Endothelial cell of umbilical vein (primary cell): ENCODE measurements at regions not wholly inside any gene's neighbourhood (a gene's known extent, or its start where the extent isn't known, plus 50 kb on each side); places are given as distances from the start of the nearest gene placed in this dataset.

Experiments
- BruUV-seq: library from RNA; stranded (reverse); fragments of 400-500 nt; replicated peaks from 2 replicates; lab custom pipeline; 2021; lab: Mats Ljungman, UMichigan
- CTCF ChIA-PET: fragments of 300-600, 350-600 bp; sonication (Branson Sonifier 250); formaldehyde crosslinking; loops from one replicate; lab custom pipeline; 2021; ENCODE audit warnings: antibody characterized with exemption, inconsistent platforms; lab: Charles Lee
- POLR2A ChIA-PET: fragments of 300-600, 350-600 bp; sonication (Branson Sonifier 250); formaldehyde crosslinking; loops from one replicate; lab custom pipeline; 2021; ENCODE audit warnings: antibody characterized with exemption, inconsistent platforms; lab: Charles Lee
- DNase-seq: peaks from one replicate; pipeline ENCODE4 v3.0.0-alpha.2; 2011; ENCODE audit warnings: low read depth, low spot score
- FAIRE-seq: peaks from 2 replicates; lab custom pipeline; 2011; peaks lifted over from hg19 to GRCh38; lab: Jason Lieb, UNC
- H2AFZ ChIP-seq: 2 replicates; pipeline ENCODE4 v1.6.0; 2012; ENCODE audit warnings: low read depth, low read length, control low read depth, inconsistent platforms
- H3K27ac ChIP-seq: 2 replicates; pipeline ENCODE4 v1.5.1; 2011; ENCODE audit warnings: low read depth, mild to moderate bottlenecking, control low read depth, low read length, moderate library complexity; ENCODE audit not compliant: insufficient read depth
- H3K27me3 ChIP-seq, 2 experiments: 2 replicates each; pipeline versions ENCODE4 v1.6.0 to v1.6.1; 2011; ENCODE audit warnings: low read length in 2 of 2, mixed read lengths in 1 of 2; ENCODE audit not compliant: control insufficient read depth in 2 of 2, insufficient read depth in 2 of 2
- H3K36me3 ChIP-seq, 2 experiments: 2 replicates in 1 of 2; 3 replicates in 1 of 2; pipeline ENCODE4 v1.5.1; 2011; ENCODE audit warnings: low read length in 2 of 2, mild to moderate bottlenecking in 1 of 2, moderate library complexity in 1 of 2; ENCODE audit not compliant: control insufficient read depth in 2 of 2, insufficient read depth in 2 of 2; ENCODE audit errors: extremely low read depth in 1 of 2
- H3K4me1 ChIP-seq: 3 replicates; pipeline ENCODE4 v1.5.1; 2011; ENCODE audit warnings: mild to moderate bottlenecking, low read length; ENCODE audit not compliant: control insufficient read depth, insufficient read depth; ENCODE audit errors: extremely low read depth
- H3K4me2 ChIP-seq: 2 replicates; pipeline ENCODE4 v1.6.1; 2011; ENCODE audit warnings: low read length, control low read depth, mixed read lengths; ENCODE audit not compliant: insufficient read depth
- H3K4me3 ChIP-seq, 3 experiments: fragments of 200-600 bp in 1 of 3; sonication (generic), shearing (Covaris generic) in 1 of 3; replicated peaks in 1 of 3; 2 replicates each; pipeline ENCODE4 v1.5.1; 2011 to 2016; ENCODE audit warnings: control low read depth in 3 of 3, low read length in 3 of 3, mild to moderate bottlenecking in 2 of 3, inconsistent platforms in 1 of 3, low read depth in 1 of 3, moderate library complexity in 1 of 3; ENCODE audit not compliant: insufficient read depth in 1 of 3
- H3K79me2 ChIP-seq: 2 replicates; pipeline ENCODE4 v1.6.0; 2012; ENCODE audit warnings: low read length, inconsistent platforms; ENCODE audit not compliant: control insufficient read depth, insufficient read depth
- H3K9ac ChIP-seq: replicated peaks from 2 replicates; pipeline ENCODE3; 2011; ENCODE audit warnings: low read length, control low read depth; ENCODE audit not compliant: insufficient read depth; ENCODE audit errors: extremely low read depth
- H3K9me1 ChIP-seq: replicated peaks from 3 replicates; pipeline ENCODE4 v1.6.0; 2011; ENCODE audit warnings: mild to moderate bottlenecking, low read length; ENCODE audit not compliant: control insufficient read depth, insufficient read depth; ENCODE audit errors: extremely low read depth
- H3K9me3 ChIP-seq: replicated peaks from 2 replicates; pipeline ENCODE4 v1.5.1; 2012; ENCODE audit warnings: low read length, inconsistent platforms; ENCODE audit not compliant: control insufficient read depth, insufficient read depth
- H4K20me1 ChIP-seq: replicated peaks from 2 replicates; pipeline ENCODE3; 2011; ENCODE audit warnings: mild to moderate bottlenecking, low read length; ENCODE audit not compliant: control insufficient read depth, insufficient read depth; ENCODE audit errors: extremely low read depth
- EZH2 ChIP-seq: IDR thresholded peaks from 2 replicates; pipeline ENCODE4 v1.6.1; 2012; ENCODE audit warnings: borderline replicate concordance, low read depth, mild to moderate bottlenecking, moderate library complexity, low read length, inconsistent platforms; ENCODE audit not compliant: severe bottlenecking
- FOS ChIP-seq: IDR thresholded peaks from 2 replicates; pipeline ENCODE4 v1.6.1; 2011; ENCODE audit warnings: mild to moderate bottlenecking, low read length, moderate library complexity, borderline replicate concordance; ENCODE audit not compliant: insufficient read depth
- GATA2 ChIP-seq: IDR thresholded peaks from 2 replicates; pipeline ENCODE4 v1.7.0; 2011; ENCODE audit warnings: low read depth, mild to moderate bottlenecking, moderate library complexity, mixed read lengths, low read length; ENCODE audit not compliant: insufficient read length, insufficient read depth
- JUN ChIP-seq: IDR thresholded peaks from 2 replicates; pipeline ENCODE4 v1.6.1; 2011; ENCODE audit warnings: borderline replicate concordance, low read depth; ENCODE audit not compliant: insufficient read length, insufficient read depth
- MYC ChIP-seq: IDR thresholded peaks from one replicate; pipeline ENCODE4 v1.6.1; 2011; ENCODE audit warnings: mild to moderate bottlenecking, low read depth, low read length
- POLR2A ChIP-seq: IDR thresholded peaks from 2 replicates; pipeline ENCODE4 v1.6.1; 2012; ENCODE audit warnings: low read depth, mild to moderate bottlenecking, control low read depth, low read length
- POLR2AphosphoS5 ChIP-seq: IDR thresholded peaks from 2 replicates; pipeline ENCODE4 v1.6.1; 2012; ENCODE audit warnings: low read depth, mild to moderate bottlenecking, control low read depth, low read length, moderate library complexity; ENCODE audit not compliant: insufficient read depth
- dilution Hi-C: fragments of 300-500 bp; cut with MboI; formaldehyde crosslinking; loops from one replicate; pipeline ENCODE4 v1.15.0; 2019; ENCODE audit warnings: low sequenced_read_pairs; ENCODE audit not compliant: extremely low pct_ligation_motif_present
- intact Hi-C: fragments of 100-400 bp; cut with micrococcal nuclease; formaldehyde crosslinking; loops from one replicate; pipeline ENCODE4 v1.10.0; 2022
- TF ChIP-seq, protein P1 (sequence below), 2 donors: IDR thresholded peaks; 1 replicate in 1 of 2; 2 replicates in 1 of 2; pipeline ENCODE4 v1.5.1; 2011; ENCODE audit warnings: low read length in 2 of 2, mild to moderate bottlenecking in 2 of 2, moderate library complexity in 2 of 2, control low read depth in 1 of 2, inconsistent platforms in 1 of 2, low read depth in 1 of 2; ENCODE audit not compliant: insufficient read depth in 1 of 2; ENCODE audit errors: extremely low read depth in 1 of 2
- TF ChIP-seq, protein P2 (sequence below): IDR thresholded peaks from 2 replicates; pipeline ENCODE4 v1.6.1; 2011; ENCODE audit not compliant: insufficient read depth, insufficient read length

DNA sequence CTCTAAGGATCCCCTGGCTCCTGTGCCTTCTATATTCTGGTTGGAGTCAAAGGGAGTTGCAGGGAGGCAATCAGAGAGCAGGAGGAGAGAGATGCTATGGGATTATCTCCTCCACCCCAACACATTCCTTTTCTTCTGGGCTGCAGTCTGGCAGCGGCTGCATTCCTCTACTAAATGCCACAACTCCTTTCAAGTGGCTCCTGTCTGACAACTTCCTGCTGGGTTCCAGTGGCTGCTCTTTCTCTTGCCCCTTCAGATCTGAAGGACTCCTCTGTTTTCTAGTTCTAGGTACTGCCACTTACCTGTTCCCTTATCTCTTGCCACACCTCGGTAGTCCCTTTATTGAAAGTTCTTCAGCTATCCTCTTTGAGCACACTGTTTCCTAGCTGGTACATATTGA is 425.0 kb downstream of the SNAPC1 start:
- no peak overlapping the region for H3K4me3 ChIP-seq
- FAIRE-seq (no peak), DNase-seq (no peak)
- H3K79me2 ChIP-seq = no peaks in the 10 kb centered on the region
- no TSS peak for BruUV-seq
- no peaks in the 10 kb centered on the region for H3K9me3 ChIP-seq
- intact Hi-C loops = no loop called here
- H3K4me2 ChIP-seq = no peak overlapping the region
- dilution Hi-C loops = no loop called here
- H4K20me1 ChIP-seq = no peaks in the 10 kb centered on the region
- peaks cover 14 to 18% of the 10 kb centered on the region in 2 experiments for H3K27me3 ChIP-seq
- no peaks in the 10 kb centered on the region for H3K9me1 ChIP-seq
- ChIA-PET POLR2A (no interaction called here), CTCF (no interaction called here)
- no peak overlapping the region for H2AFZ ChIP-seq
- no peaks in the 10 kb centered on the region for H3K4me1 ChIP-seq
- no peak overlapping the region for H3K27ac ChIP-seq
- no peaks in the 10 kb centered on the region for H3K36me3 ChIP-seq
- H3K9ac ChIP-seq = no peak overlapping the region
- TF ChIP-seq JUN = no peak
- TF ChIP-seq EZH2 = no peak
- TF ChIP-seq, protein P1, sequence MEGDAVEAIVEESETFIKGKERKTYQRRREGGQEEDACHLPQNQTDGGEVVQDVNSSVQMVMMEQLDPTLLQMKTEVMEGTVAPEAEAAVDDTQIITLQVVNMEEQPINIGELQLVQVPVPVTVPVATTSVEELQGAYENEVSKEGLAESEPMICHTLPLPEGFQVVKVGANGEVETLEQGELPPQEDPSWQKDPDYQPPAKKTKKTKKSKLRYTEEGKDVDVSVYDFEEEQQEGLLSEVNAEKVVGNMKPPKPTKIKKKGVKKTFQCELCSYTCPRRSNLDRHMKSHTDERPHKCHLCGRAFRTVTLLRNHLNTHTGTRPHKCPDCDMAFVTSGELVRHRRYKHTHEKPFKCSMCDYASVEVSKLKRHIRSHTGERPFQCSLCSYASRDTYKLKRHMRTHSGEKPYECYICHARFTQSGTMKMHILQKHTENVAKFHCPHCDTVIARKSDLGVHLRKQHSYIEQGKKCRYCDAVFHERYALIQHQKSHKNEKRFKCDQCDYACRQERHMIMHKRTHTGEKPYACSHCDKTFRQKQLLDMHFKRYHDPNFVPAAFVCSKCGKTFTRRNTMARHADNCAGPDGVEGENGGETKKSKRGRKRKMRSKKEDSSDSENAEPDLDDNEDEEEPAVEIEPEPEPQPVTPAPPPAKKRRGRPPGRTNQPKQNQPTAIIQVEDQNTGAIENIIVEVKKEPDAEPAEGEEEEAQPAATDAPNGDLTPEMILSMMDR (IDR thresholded peaks at IDR 0.05; ENCODE audit: extremely low read depth in 1 of 2, insufficient read depth in 1 of 2, low read depth in 1 of 2, low read length in 2 of 2) = no peak
- TF ChIP-seq, protein P2, sequence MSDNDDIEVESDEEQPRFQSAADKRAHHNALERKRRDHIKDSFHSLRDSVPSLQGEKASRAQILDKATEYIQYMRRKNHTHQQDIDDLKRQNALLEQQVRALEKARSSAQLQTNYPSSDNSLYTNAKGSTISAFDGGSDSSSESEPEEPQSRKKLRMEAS = no peak
- no peak for TF ChIP-seq FOS
- no peak for TF ChIP-seq GATA2
- no peak for TF ChIP-seq POLR2A
- no peak for TF ChIP-seq MYC
- no peak for TF ChIP-seq POLR2AphosphoS5
